HG03520 (cell line): ENCODE measurements at regions not wholly inside any gene's neighbourhood (a gene's known extent, or its start where the extent isn't known, plus 50 kb on each side); places are given as distances from the start of the nearest gene placed in this dataset.

ENCODE experiments used
- ATAC-seq: cut with Tn5 transposase; IDR thresholded peaks from one replicate; pipeline ENCODE4 v1.9.1; 2021; ENCODE audit warnings: mild to moderate bottlenecking, moderate library complexity; ENCODE audit not compliant: unreplicated experiment

- no peak for ATAC-seq
These were observed 205.8 kb upstream of the NRXN1 start for GRCh38 chr2:51237626-51238271.

GRCh38 chr2:51232027-51232426 is 200.1 kb upstream of the NRXN1 start:
- no peak for ATAC-seq

GRCh38 chr2:51231071-51231470 is 199.1 kb upstream of the NRXN1 start:
- ATAC-seq, result no peak

- ATAC-seq, result no peak
These were observed 193.4 kb upstream of the NRXN1 start for GRCh38 chr2:51225377-51225776.

- ATAC-seq, result no peak
These were observed 192.9 kb upstream of the NRXN1 start for GRCh38 chr2:51224790-51225189.

GRCh38 chr2:51222106-51222505 is 190.2 kb upstream of the NRXN1 start:
- no peak for ATAC-seq

- ATAC-seq, result no peak
These were observed 188.7 kb upstream of the NRXN1 start for GRCh38 chr2:51220606-51221005.

GRCh38 chr2:51220080-51220479 is 188.1 kb upstream of the NRXN1 start:
- no peak for ATAC-seq

- ATAC-seq, result no peak
These were observed 187.5 kb upstream of the NRXN1 start for GRCh38 chr2:51219468-51219867.

- ATAC-seq, result no peak
These were observed 186.1 kb upstream of the NRXN1 start for GRCh38 chr2:51218047-51218446.

GRCh38 chr2:51213826-51214225 is 181.9 kb upstream of the NRXN1 start:
- no peak for ATAC-seq

- ATAC-seq, result no peak
These were observed 180.4 kb upstream of the NRXN1 start for GRCh38 chr2:51212374-51212773.

GRCh38 chr2:51208521-51208920 is 176.6 kb upstream of the NRXN1 start:
- ATAC-seq, result no peak

- no peak for ATAC-seq
These were observed 169.4 kb upstream of the NRXN1 start for GRCh38 chr2:51201295-51201694.

GRCh38 chr2:51194656-51195055 is 162.7 kb upstream of the NRXN1 start:
- ATAC-seq, result no peak

GRCh38 chr2:51170273-51170672 is 138.3 kb upstream of the NRXN1 start:
- no peak for ATAC-seq

- no peak for ATAC-seq
These were observed 133.8 kb upstream of the NRXN1 start for GRCh38 chr2:51165534-51166260.

GRCh38 chr2:51158251-51158650 is 126.3 kb upstream of the NRXN1 start:
- ATAC-seq, result no peak

GRCh38 chr2:51153236-51153635 is 121.3 kb upstream of the NRXN1 start:
- ATAC-seq, result no peak

- no peak for ATAC-seq
These were observed 119.7 kb upstream of the NRXN1 start for GRCh38 chr2:51151490-51152140.

- no peak for ATAC-seq
These were observed 117.8 kb upstream of the NRXN1 start for GRCh38 chr2:51149725-51150124.

GRCh38 chr2:51145761-51146160 is 113.8 kb upstream of the NRXN1 start:
- no peak for ATAC-seq
